ENCODE measurements at regions not wholly inside any gene's neighbourhood (a gene's known extent, or its start where the extent isn't known, plus 50 kb on each side); places are given as distances from the start of the nearest gene placed in this dataset.

GRCh38 chr14:71408362-71409030 lies 501.2 kb downstream of the PCNX1 start:
- Histone ChIP-seq H2AFZ (no peak overlapping the region), H3K4me1 (replicated peaks; ENCODE audit: insufficient read depth) (no peaks in the 10 kb centered on the region), H3K36me3 (ENCODE audit: low read depth) (peaks cover 25% of the 10 kb centered on the region), H4K20me1 (ENCODE audit: insufficient read depth) (peaks cover 13% of the 10 kb centered on the region), H3K4me3 (no peak overlapping the region), H3K27ac (no peak overlapping the region), H3K27me3 (ENCODE audit: insufficient read depth, low read depth) (no peaks in the 10 kb centered on the region), H3K9me2 (ENCODE audit: insufficient read depth) (no peaks in the 10 kb centered on the region), H3K9me3 (ENCODE audit: insufficient read depth, low read depth) (no peaks in the 10 kb centered on the region), H3K4me2 (no peak overlapping the region), H3K79me2 (ENCODE audit: low read depth) (peaks cover 97% of the 10 kb centered on the region), H3F3A (ENCODE audit: insufficient read depth, low read depth) (peaks cover 57% of the 10 kb centered on the region)
- no peak for DNase-seq
- intact Hi-C loops (cut with micrococcal nuclease; ENCODE audit: unreplicated experiment) = no loop called here
- TF ChIP-seq CTCF (conservative IDR thresholded peaks at IDR 0.05) (no peak), EZH2 (IDR thresholded peaks at IDR 0.05; ENCODE audit: low read depth) (no peak)
- POLR2A ChIA-PET (ENCODE audit: unreplicated experiment) = no interaction called here
- CTCF ChIA-PET = no interaction called here
- no TSS peak for BruUV-seq (replicated peaks)

- H3F3A ChIP-seq (ENCODE audit: insufficient read depth, low read depth) = peaks cover 59% of the 10 kb centered on the region
- no peak overlapping the region for H3K27ac ChIP-seq
- peaks cover 6% of the 10 kb centered on the region for H4K20me1 ChIP-seq (ENCODE audit: insufficient read depth)
- no peak overlapping the region for H3K4me2 ChIP-seq
- no peaks in the 10 kb centered on the region for H3K4me1 ChIP-seq (replicated peaks; ENCODE audit: insufficient read depth)
- H3K79me2 ChIP-seq (ENCODE audit: low read depth) = peaks cover 96% of the 10 kb centered on the region
- H3K36me3 ChIP-seq (ENCODE audit: low read depth) = peaks cover 12% of the 10 kb centered on the region; the same call in 1 of the 2 replicates
- intact Hi-C loops (cut with micrococcal nuclease; ENCODE audit: unreplicated experiment) = no loop called here
- no TSS peak for BruUV-seq (replicated peaks)
- H3K4me3 ChIP-seq = no peak overlapping the region
- CTCF ChIA-PET = no interaction called here
- H3K27me3 ChIP-seq (ENCODE audit: insufficient read depth, low read depth) = no peaks in the 10 kb centered on the region
- TF ChIP-seq EZH2 (IDR thresholded peaks at IDR 0.05; ENCODE audit: low read depth) = no peak
- TF ChIP-seq CTCF (conservative IDR thresholded peaks at IDR 0.05) = no peak
- H3K9me3 ChIP-seq (ENCODE audit: insufficient read depth, low read depth) = no peaks in the 10 kb centered on the region
- no peaks in the 10 kb centered on the region for H3K9me2 ChIP-seq (ENCODE audit: insufficient read depth)
- no peak overlapping the region for H2AFZ ChIP-seq
- no peak for DNase-seq
- POLR2A ChIA-PET (ENCODE audit: unreplicated experiment) = interaction anchor here (0.5 kb wide), 1 partner anchor 8 kb away, joined by 3 read pairs; no protein-coding TSS in a partner anchor
These were observed 503.5 kb downstream of the PCNX1 start for GRCh38 chr14:71410578-71411284.

- POLR2A ChIA-PET (ENCODE audit: unreplicated experiment) = no interaction called here
- no peak overlapping the region for H3K27ac ChIP-seq
- no peaks in the 10 kb centered on the region for H3K9me3 ChIP-seq (ENCODE audit: insufficient read depth, low read depth)
- no peak overlapping the region for H2AFZ ChIP-seq
- DNase-seq = no peak
- no TSS peak for BruUV-seq (replicated peaks)
- peaks cover 4% of the 10 kb centered on the region for H3K4me1 ChIP-seq (replicated peaks; ENCODE audit: insufficient read depth)
- TF ChIP-seq CTCF (conservative IDR thresholded peaks at IDR 0.05) (no peak), EZH2 (IDR thresholded peaks at IDR 0.05; ENCODE audit: low read depth) (no peak)
- H3K36me3 ChIP-seq (ENCODE audit: low read depth) = peaks cover 7% of the 10 kb centered on the region; the same call in 1 of the 2 replicates
- H3K79me2 ChIP-seq (ENCODE audit: low read depth) = peaks cover 96% of the 10 kb centered on the region
- CTCF ChIA-PET = no interaction called here
- H3K27me3 ChIP-seq (ENCODE audit: insufficient read depth, low read depth) = no peaks in the 10 kb centered on the region
- intact Hi-C loops (cut with micrococcal nuclease; ENCODE audit: unreplicated experiment) = no loop called here
- H3K4me3 ChIP-seq = no peak overlapping the region
- H4K20me1 ChIP-seq (ENCODE audit: insufficient read depth) = peaks cover 5% of the 10 kb centered on the region
- H3F3A ChIP-seq (ENCODE audit: insufficient read depth, low read depth) = peaks cover 61% of the 10 kb centered on the region
- H3K4me2 ChIP-seq = no peak overlapping the region
- H3K9me2 ChIP-seq (ENCODE audit: insufficient read depth) = no peaks in the 10 kb centered on the region
These were observed 504.0 kb downstream of the PCNX1 start for GRCh38 chr14:71411285-71411595.

All from PC-9 (cell line).